Body of pancreas (tissue), 4 donors: ENCODE measurements at regions not wholly inside any gene's neighbourhood (a gene's known extent, or its start where the extent isn't known, plus 50 kb on each side); places are given as distances from the start of the nearest gene placed in this dataset.

Experiments
- ATAC-seq: fragments of 150-250 bp; one replicate; pipeline ENCODE4 v1.9.1; 2016
- DNase-seq, 4 donors: peaks; one replicate each; pipeline ENCODE4 v3.0.0-alpha.2; 2019
- H3K27ac ChIP-seq, 4 donors: fragments of 200-600 bp; sonication (generic); 1 replicate in 3 of 4; 2 replicates in 1 of 4; pipeline versions ENCODE4 v1.5.1 to v1.6.1; 2016 to 2019; ENCODE audit warnings: mild to moderate bottlenecking in 1 of 4, mixed read lengths in 1 of 4, moderate library complexity in 1 of 4
- H3K27me3 ChIP-seq, 2 donors: fragments of 200-600 bp; sonication (generic); one replicate each; pipeline ENCODE4 v1.6.0; 2016; ENCODE audit warnings: mild to moderate bottlenecking in 1 of 2
- H3K36me3 ChIP-seq, 2 donors: fragments of 200-600 bp; sonication (generic); replicated peaks in 1 of 2; 2 replicates each; pipeline ENCODE4 v1.5.1; 2016; ENCODE audit warnings: low read depth in 2 of 2; ENCODE audit not compliant: insufficient read depth in 1 of 2
- H3K4me1 ChIP-seq: fragments of 200-600 bp; sonication (generic); one replicate; pipeline ENCODE4 v1.6.0; 2016
- H3K4me3 ChIP-seq, 2 donors: fragments of 200-600 bp; sonication (generic); 1 replicate in 1 of 2; 2 replicates in 1 of 2; pipeline ENCODE4 v1.5.1; 2016 to 2019
- H3K9me3 ChIP-seq, 3 donors: fragments of 200-600 bp; sonication (generic); 1 replicate in 2 of 3; 2 replicates in 1 of 3; pipeline ENCODE4 v1.5.1; 2016
- CTCF ChIP-seq, 7 experiments: fragments of 450-650 bp in 4 of 7; fragments of 200-600 bp in 3 of 7; sonication (generic) in 3 of 7; IDR thresholded peaks; one replicate each; pipeline ENCODE4 v1.5.1; 2016 to 2019; ENCODE audit warnings: antibody characterized with exemption in 7 of 7
- POLR2A ChIP-seq, 3 donors: fragments of 450-650 bp; IDR thresholded peaks; one replicate each; pipeline ENCODE4 v1.6.1; 2016; ENCODE audit warnings: antibody characterized with exemption in 3 of 3, mild to moderate bottlenecking in 2 of 3
- WGBS, 2 donors: methylation state at CpG; one replicate each; pipeline ENCODE4 v1.1.5; 2017; 5-methylcytosine and 5-hydroxymethylcytosine counted together
- intact Hi-C: fragments of 100-400 bp; cut with DNase I; formaldehyde crosslinking; loops from one replicate; pipeline ENCODE4 v1.15.1; 2023

- no peak overlapping the region for H3K27ac ChIP-seq
- TF ChIP-seq POLR2A (IDR thresholded peaks at IDR 0.05) (no peak), CTCF (IDR thresholded peaks at IDR 0.05) (no peak)
- no peak for ATAC-seq
- no peaks in the 10 kb centered on the region for H3K9me3 ChIP-seq
- H3K36me3 ChIP-seq, result no peaks in the 10 kb centered on the region
- no peaks in the 10 kb centered on the region for H3K27me3 ChIP-seq
- H3K4me3 ChIP-seq, result no peak overlapping the region
- 59 to 70% methylated on average over 2 of the region's 2 CpGs for WGBS, 2 donors
- intact Hi-C loops, result no loop called here
- H3K4me1 ChIP-seq, result no peaks in the 10 kb centered on the region
- no peak for DNase-seq
Observed at GRCh38 chr5:92890841-92891244, 690.2 kb downstream of the NR2F1-AS1 start.

GRCh38 chr5:92889140-92889539, 691.9 kb downstream of the NR2F1-AS1 start:
- Histone ChIP-seq H3K36me3 (no peaks in the 10 kb centered on the region), H3K4me3 (no peak overlapping the region), H3K27me3 (no peaks in the 10 kb centered on the region), H3K27ac (no peak overlapping the region), H3K9me3 (no peaks in the 10 kb centered on the region), H3K4me1 (no peaks in the 10 kb centered on the region)
- intact Hi-C loops, result no loop called here
- TF ChIP-seq POLR2A (IDR thresholded peaks at IDR 0.05) (no peak), CTCF (IDR thresholded peaks at IDR 0.05) (no peak)
- WGBS, 2 donors, result 71 to 73% methylated on average over 1 of the region's 1 CpG
- ATAC-seq, result no peak
- DNase-seq, result no peak

- H3K36me3 ChIP-seq, result no peaks in the 10 kb centered on the region
- no peaks in the 10 kb centered on the region for H3K27me3 ChIP-seq
- 27 to 39% methylated on average over 2 of the region's 2 CpGs for WGBS, 2 donors
Observed at GRCh38 chr5:92887254-92887653, 693.8 kb downstream of the NR2F1-AS1 start.

GRCh38 chr5:92886751-92887150, 694.3 kb downstream of the NR2F1-AS1 start:
- Histone ChIP-seq H3K4me3 (no peak overlapping the region), H3K27me3 (no peaks in the 10 kb centered on the region), H3K4me1 (no peaks in the 10 kb centered on the region), H3K27ac (no peak overlapping the region), H3K36me3 (no peaks in the 10 kb centered on the region), H3K9me3 (no peaks in the 10 kb centered on the region)
- ATAC-seq, result no peak
- DNase-seq, result no peak
- no peak for TF ChIP-seq POLR2A (IDR thresholded peaks at IDR 0.05)
- no peak for TF ChIP-seq CTCF (IDR thresholded peaks at IDR 0.05)
- intact Hi-C loops, result no loop called here
- 49 to 67% methylated on average over 3 of the region's 3 CpGs for WGBS, 2 donors

More at GRCh38 chr5:92887254-92887653, 693.8 kb downstream of the NR2F1-AS1 start:
- H3K4me1 ChIP-seq, result no peaks in the 10 kb centered on the region
- H3K9me3 ChIP-seq, result no peaks in the 10 kb centered on the region
- DNase-seq (no peak), ATAC-seq (no peak)
- H3K4me3 ChIP-seq, result no peak overlapping the region
- TF ChIP-seq POLR2A (IDR thresholded peaks at IDR 0.05), result no peak
- TF ChIP-seq CTCF (IDR thresholded peaks at IDR 0.05), result no peak
- no peak overlapping the region for H3K27ac ChIP-seq
- intact Hi-C loops, result no loop called here

- DNase-seq (no peak), ATAC-seq (no peak)
- H3K4me3 ChIP-seq, result no peak overlapping the region
- no peaks in the 10 kb centered on the region for H3K36me3 ChIP-seq
- whole genome bisulfite sequencing, 2 donors, result 26 to 27% methylated on average over 4 of the region's 4 CpGs
- no peaks in the 10 kb centered on the region for H3K27me3 ChIP-seq
- no peak overlapping the region for H3K27ac ChIP-seq
- TF ChIP-seq POLR2A (IDR thresholded peaks at IDR 0.05) (no peak), CTCF (IDR thresholded peaks at IDR 0.05) (no peak)
- intact Hi-C loops, result no loop called here
- H3K9me3 ChIP-seq, result no peaks in the 10 kb centered on the region
- no peaks in the 10 kb centered on the region for H3K4me1 ChIP-seq
Observed at GRCh38 chr5:92885950-92886349, 695.1 kb downstream of the NR2F1-AS1 start.
